Gastrocnemius medialis (tissue), 4 donors: ENCODE measurements at regions not wholly inside any gene's neighbourhood (a gene's known extent, or its start where the extent isn't known, plus 50 kb on each side); places are given as distances from the start of the nearest gene placed in this dataset.

Source experiments
- POLR2A ChIP-seq, 2 donors: fragments of 450-650 bp; IDR thresholded peaks; one replicate each; pipeline ENCODE4 v1.6.1; 2017; ENCODE audit warnings: antibody characterized with exemption in 2 of 2, mild to moderate bottlenecking in 2 of 2, moderate library complexity in 2 of 2
- TF ChIP-seq, protein P1 (sequence below), 5 experiments: fragments of 450-650 bp in 3 of 5; fragments of 200-600 bp in 2 of 5; sonication (generic) in 2 of 5; IDR thresholded peaks in 4 of 5; conservative IDR thresholded peaks in 1 of 5; 1 replicate in 4 of 5; 2 replicates in 1 of 5; pipeline ENCODE4 v1.5.1; 2016 to 2019; ENCODE audit warnings: antibody characterized with exemption in 5 of 5, mild to moderate bottlenecking in 3 of 5, moderate library complexity in 3 of 5

DNA sequence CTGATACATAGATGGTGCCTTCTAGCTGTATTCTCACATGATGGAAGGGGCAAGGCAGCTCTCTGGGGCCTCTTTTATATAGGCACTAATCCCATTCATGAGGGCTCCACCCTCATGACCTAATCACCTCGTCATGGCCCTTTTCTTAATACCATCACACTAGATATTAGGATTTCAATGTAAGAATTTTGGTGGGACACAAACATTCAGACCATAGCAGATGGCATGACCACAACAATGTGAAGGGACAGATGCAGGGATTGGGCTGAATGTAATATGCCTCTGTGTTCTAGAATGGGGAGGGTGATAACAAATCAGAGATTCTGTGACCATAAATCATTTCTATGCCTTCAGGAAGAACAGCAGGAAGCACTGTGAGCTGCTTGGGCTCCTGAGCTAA lies 145.8 kb downstream of the LCA5 start:
- TF ChIP-seq, protein P1, sequence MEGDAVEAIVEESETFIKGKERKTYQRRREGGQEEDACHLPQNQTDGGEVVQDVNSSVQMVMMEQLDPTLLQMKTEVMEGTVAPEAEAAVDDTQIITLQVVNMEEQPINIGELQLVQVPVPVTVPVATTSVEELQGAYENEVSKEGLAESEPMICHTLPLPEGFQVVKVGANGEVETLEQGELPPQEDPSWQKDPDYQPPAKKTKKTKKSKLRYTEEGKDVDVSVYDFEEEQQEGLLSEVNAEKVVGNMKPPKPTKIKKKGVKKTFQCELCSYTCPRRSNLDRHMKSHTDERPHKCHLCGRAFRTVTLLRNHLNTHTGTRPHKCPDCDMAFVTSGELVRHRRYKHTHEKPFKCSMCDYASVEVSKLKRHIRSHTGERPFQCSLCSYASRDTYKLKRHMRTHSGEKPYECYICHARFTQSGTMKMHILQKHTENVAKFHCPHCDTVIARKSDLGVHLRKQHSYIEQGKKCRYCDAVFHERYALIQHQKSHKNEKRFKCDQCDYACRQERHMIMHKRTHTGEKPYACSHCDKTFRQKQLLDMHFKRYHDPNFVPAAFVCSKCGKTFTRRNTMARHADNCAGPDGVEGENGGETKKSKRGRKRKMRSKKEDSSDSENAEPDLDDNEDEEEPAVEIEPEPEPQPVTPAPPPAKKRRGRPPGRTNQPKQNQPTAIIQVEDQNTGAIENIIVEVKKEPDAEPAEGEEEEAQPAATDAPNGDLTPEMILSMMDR (IDR thresholded peaks at IDR 0.05 in 4 of 5, conservative IDR thresholded peaks at IDR 0.05 in 1 of 5) = no peak
- no peak for TF ChIP-seq POLR2A (IDR thresholded peaks at IDR 0.05)
